CD4-positive, alpha-beta T cell (primary cell): ENCODE measurements at regions not wholly inside any gene's neighbourhood (a gene's known extent, or its start where the extent isn't known, plus 50 kb on each side); places are given as distances from the start of the nearest gene placed in this dataset.

Experiments used
- ATAC-seq: fragments of 200-7000 bp; cut with Tn5 transposase; one replicate; pipeline ENCODE4 v1.10.0; 2022; ENCODE audit warnings: mild to moderate bottlenecking; ENCODE audit not compliant: poor library complexity
- CTCF ChIA-PET: fragments of 350-600 bp; sonication (Branson Sonifier 250); formaldehyde crosslinking; loops from one replicate; lab custom pipeline; 2021; ENCODE audit warnings: antibody characterized with exemption, inconsistent platforms; lab: Charles Lee
- POLR2A ChIA-PET: fragments of 350-600 bp; sonication (Branson Sonifier 250); formaldehyde crosslinking; loops from one replicate; lab custom pipeline; 2021; ENCODE audit warnings: antibody characterized with exemption, inconsistent platforms; lab: Charles Lee
- DNase-seq, 14 experiments: peaks; one replicate each; pipeline ENCODE4 v3.0.0-alpha.2; 2013 to 2020; ENCODE audit warnings: mixed read lengths in 2 of 14
- H3K27ac ChIP-seq, 2 donors: one replicate each; pipeline versions ENCODE4 v1.5.1 to v1.7.0; 2013; ENCODE audit warnings: low read length in 2 of 2, low read depth in 1 of 2, mild to moderate bottlenecking in 1 of 2
- H3K27me3 ChIP-seq, 2 experiments: 1 replicate in 1 of 2; 2 replicates in 1 of 2; pipeline versions ENCODE4 v1.6.1 to v1.7.0; 2013; ENCODE audit warnings: low read length in 2 of 2, control low read depth in 1 of 2, mild to moderate bottlenecking in 1 of 2, moderate library complexity in 1 of 2; ENCODE audit not compliant: insufficient read depth in 2 of 2, control insufficient read depth in 1 of 2
- H3K36me3 ChIP-seq: one replicate; pipeline ENCODE4 v1.6.1; 2013; ENCODE audit warnings: low read length, control low read depth; ENCODE audit not compliant: insufficient read depth
- H3K4me1 ChIP-seq: one replicate; pipeline ENCODE4 v1.6.1; 2013; ENCODE audit warnings: low read length, control low read depth; ENCODE audit not compliant: insufficient read depth
- H3K4me3 ChIP-seq: one replicate; pipeline ENCODE4 v1.5.1; 2013; ENCODE audit warnings: mild to moderate bottlenecking, low read length, moderate library complexity
- H3K9me3 ChIP-seq, 2 experiments: 1 replicate in 1 of 2; 2 replicates in 1 of 2; pipeline versions ENCODE4 v1.6.1 to v1.7.0; 2013; ENCODE audit warnings: low read length in 2 of 2, mild to moderate bottlenecking in 2 of 2, control low read depth in 1 of 2, moderate library complexity in 1 of 2; ENCODE audit not compliant: control insufficient read depth in 1 of 2, insufficient read depth in 1 of 2
- H3K27ac Mint-ChIP-seq: one replicate; pipeline ENCODE4 v1.8.0; 2020; ENCODE audit warnings: mixed read lengths
- H3K27me3 Mint-ChIP-seq: one replicate; pipeline ENCODE4 v1.8.0; 2021; ENCODE audit warnings: mixed read lengths
- H3K36me3 Mint-ChIP-seq: one replicate; pipeline ENCODE4 v1.8.0; 2021; ENCODE audit warnings: low read depth, mixed read lengths
- H3K4me1 Mint-ChIP-seq: one replicate; pipeline ENCODE4 v1.8.0; 2021; ENCODE audit warnings: low read depth, mixed read lengths
- H3K4me3 Mint-ChIP-seq: one replicate; pipeline ENCODE4 v1.8.0; 2020; ENCODE audit warnings: mild to moderate bottlenecking, mixed read lengths
- H3K9me3 Mint-ChIP-seq: one replicate; pipeline ENCODE4 v1.8.0; 2020; ENCODE audit warnings: mixed read lengths
- intact Hi-C, 2 experiments: fragments of 100-400 bp; cut with DNase I in 1 of 2; cut with micrococcal nuclease in 1 of 2; formaldehyde crosslinking; loops; one replicate each; pipeline versions ENCODE4 v1.15.1 to v1.9.0; 2023 to 2025; cut with DNase I, micrococcal nuclease
- TF ChIP-seq, protein P1 (sequence below): fragments of 200-600 bp; IDR thresholded peaks from one replicate; pipeline ENCODE4 v1.8.0; 2022; ENCODE audit warnings: antibody characterized with exemption, mild to moderate bottlenecking

- ChIA-PET CTCF (no interaction called here), POLR2A (no interaction called here)
- Histone ChIP-seq H3K4me3 (no peak overlapping the region), H3K27ac (no peak overlapping the region), H3K27me3 (no peaks in the 10 kb centered on the region), H3K4me1 (no peaks in the 10 kb centered on the region), H3K36me3 (no peaks in the 10 kb centered on the region), H3K9me3 (no peaks in the 10 kb centered on the region)
- no peak overlapping the region for H3K4me3 Mint-ChIP-seq
- no peak for DNase-seq
- H3K36me3 Mint-ChIP-seq = no peaks in the 10 kb centered on the region
- H3K4me1 Mint-ChIP-seq = no peaks in the 10 kb centered on the region
- ATAC-seq = no peak
- H3K27ac Mint-ChIP-seq = no peak overlapping the region
- intact Hi-C loops = no loop called here
- peaks cover 2% of the 10 kb centered on the region for H3K9me3 Mint-ChIP-seq
- TF ChIP-seq, protein P1, sequence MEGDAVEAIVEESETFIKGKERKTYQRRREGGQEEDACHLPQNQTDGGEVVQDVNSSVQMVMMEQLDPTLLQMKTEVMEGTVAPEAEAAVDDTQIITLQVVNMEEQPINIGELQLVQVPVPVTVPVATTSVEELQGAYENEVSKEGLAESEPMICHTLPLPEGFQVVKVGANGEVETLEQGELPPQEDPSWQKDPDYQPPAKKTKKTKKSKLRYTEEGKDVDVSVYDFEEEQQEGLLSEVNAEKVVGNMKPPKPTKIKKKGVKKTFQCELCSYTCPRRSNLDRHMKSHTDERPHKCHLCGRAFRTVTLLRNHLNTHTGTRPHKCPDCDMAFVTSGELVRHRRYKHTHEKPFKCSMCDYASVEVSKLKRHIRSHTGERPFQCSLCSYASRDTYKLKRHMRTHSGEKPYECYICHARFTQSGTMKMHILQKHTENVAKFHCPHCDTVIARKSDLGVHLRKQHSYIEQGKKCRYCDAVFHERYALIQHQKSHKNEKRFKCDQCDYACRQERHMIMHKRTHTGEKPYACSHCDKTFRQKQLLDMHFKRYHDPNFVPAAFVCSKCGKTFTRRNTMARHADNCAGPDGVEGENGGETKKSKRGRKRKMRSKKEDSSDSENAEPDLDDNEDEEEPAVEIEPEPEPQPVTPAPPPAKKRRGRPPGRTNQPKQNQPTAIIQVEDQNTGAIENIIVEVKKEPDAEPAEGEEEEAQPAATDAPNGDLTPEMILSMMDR = no peak
- peaks cover 10% of the 10 kb centered on the region for H3K27me3 Mint-ChIP-seq
These were observed 72.4 kb upstream of the NR3C2 start for GRCh38 chr4:148514581-148514980.

- Histone ChIP-seq H3K27me3 (no peaks in the 10 kb centered on the region), H3K4me3 (no peak overlapping the region), H3K4me1 (no peaks in the 10 kb centered on the region), H3K27ac (no peak overlapping the region), H3K9me3 (no peaks in the 10 kb centered on the region), H3K36me3 (no peaks in the 10 kb centered on the region)
- Mint-ChIP-seq H3K27ac (no peak overlapping the region), H3K27me3 (peaks cover 4% of the 10 kb centered on the region), H3K4me3 (no peak overlapping the region), H3K36me3 (no peaks in the 10 kb centered on the region), H3K4me1 (no peaks in the 10 kb centered on the region), H3K9me3 (peaks cover 2% of the 10 kb centered on the region)
- ATAC-seq (no peak), DNase-seq (no peak)
- intact Hi-C loops = no loop called here
- TF ChIP-seq, protein P1 = no peak
- ChIA-PET POLR2A (no interaction called here), CTCF (no interaction called here)
These were observed 71.8 kb upstream of the NR3C2 start for GRCh38 chr4:148514041-148514440.

DNA sequence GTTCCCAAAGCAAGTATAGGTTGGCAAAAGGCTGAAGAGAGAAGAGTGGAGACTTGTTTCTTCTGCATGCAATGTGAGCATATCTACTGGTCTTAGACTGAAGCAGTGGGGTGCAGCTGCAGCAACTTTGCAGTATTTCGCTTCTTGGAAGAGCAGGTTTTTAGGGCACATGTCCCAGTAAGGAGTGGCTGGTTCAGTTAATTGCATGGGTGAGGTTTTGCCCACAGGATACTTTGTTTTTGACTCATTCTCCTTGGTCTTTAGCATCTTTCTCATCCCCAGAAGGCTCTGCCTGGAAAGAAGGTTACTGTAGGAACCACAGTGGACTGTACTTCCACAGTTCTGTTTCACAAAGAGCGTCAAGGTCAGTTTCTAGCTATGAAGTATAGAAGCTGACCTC is 68.0 kb upstream of the NR3C2 start:
- Mint-ChIP-seq H3K4me3 (no peak overlapping the region), H3K4me1 (no peaks in the 10 kb centered on the region), H3K9me3 (peaks cover 2% of the 10 kb centered on the region), H3K27ac (no peak overlapping the region), H3K27me3 (no peaks in the 10 kb centered on the region), H3K36me3 (no peaks in the 10 kb centered on the region)
- H3K27me3 ChIP-seq = no peaks in the 10 kb centered on the region
- CTCF ChIA-PET = no interaction called here
- DNase-seq (no peak), ATAC-seq (no peak)
- H3K27ac ChIP-seq = no peak overlapping the region
- no peaks in the 10 kb centered on the region for H3K36me3 ChIP-seq
- no peak overlapping the region for H3K4me3 ChIP-seq
- TF ChIP-seq, protein P1 = no peak
- no peaks in the 10 kb centered on the region for H3K4me1 ChIP-seq
- intact Hi-C loops = no loop called here
- POLR2A ChIA-PET = no interaction called here
- H3K9me3 ChIP-seq = no peaks in the 10 kb centered on the region
